Body of pancreas (tissue), 4 donors: ENCODE measurements at regions not wholly inside any gene's neighbourhood (a gene's known extent, or its start where the extent isn't known, plus 50 kb on each side); places are given as distances from the start of the nearest gene placed in this dataset.

ENCODE experiments used
- POLR2A ChIP-seq, 3 donors: fragments of 450-650 bp; IDR thresholded peaks; one replicate each; pipeline ENCODE4 v1.6.1; 2016; ENCODE audit warnings: antibody characterized with exemption in 3 of 3, mild to moderate bottlenecking in 2 of 3
- TF ChIP-seq, protein P1 (sequence below), 7 experiments: fragments of 450-650 bp in 4 of 7; fragments of 200-600 bp in 3 of 7; sonication (generic) in 3 of 7; IDR thresholded peaks; one replicate each; pipeline ENCODE4 v1.5.1; 2016 to 2019; ENCODE audit warnings: antibody characterized with exemption in 7 of 7

DNA sequence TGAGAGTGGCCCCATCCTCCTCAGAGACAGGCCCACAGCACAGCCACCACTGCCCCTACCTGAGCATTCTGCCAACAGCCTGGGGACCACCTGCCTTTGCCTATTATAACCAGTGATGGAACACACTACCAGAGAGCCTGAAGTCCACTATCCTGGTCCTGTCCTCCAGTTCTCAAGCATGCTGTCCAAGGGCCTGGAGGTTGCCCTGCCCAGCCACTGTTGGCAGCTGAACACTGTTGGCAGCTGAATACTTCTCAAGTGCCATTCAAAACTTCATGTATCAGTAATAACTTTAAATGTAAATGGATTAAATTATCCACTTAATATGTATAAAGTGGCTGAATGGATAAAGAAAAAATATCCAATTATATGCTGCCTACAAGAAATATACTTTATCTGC is 194.3 kb upstream of the JADE1 start:
- TF ChIP-seq, protein P1, sequence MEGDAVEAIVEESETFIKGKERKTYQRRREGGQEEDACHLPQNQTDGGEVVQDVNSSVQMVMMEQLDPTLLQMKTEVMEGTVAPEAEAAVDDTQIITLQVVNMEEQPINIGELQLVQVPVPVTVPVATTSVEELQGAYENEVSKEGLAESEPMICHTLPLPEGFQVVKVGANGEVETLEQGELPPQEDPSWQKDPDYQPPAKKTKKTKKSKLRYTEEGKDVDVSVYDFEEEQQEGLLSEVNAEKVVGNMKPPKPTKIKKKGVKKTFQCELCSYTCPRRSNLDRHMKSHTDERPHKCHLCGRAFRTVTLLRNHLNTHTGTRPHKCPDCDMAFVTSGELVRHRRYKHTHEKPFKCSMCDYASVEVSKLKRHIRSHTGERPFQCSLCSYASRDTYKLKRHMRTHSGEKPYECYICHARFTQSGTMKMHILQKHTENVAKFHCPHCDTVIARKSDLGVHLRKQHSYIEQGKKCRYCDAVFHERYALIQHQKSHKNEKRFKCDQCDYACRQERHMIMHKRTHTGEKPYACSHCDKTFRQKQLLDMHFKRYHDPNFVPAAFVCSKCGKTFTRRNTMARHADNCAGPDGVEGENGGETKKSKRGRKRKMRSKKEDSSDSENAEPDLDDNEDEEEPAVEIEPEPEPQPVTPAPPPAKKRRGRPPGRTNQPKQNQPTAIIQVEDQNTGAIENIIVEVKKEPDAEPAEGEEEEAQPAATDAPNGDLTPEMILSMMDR (IDR thresholded peaks at IDR 0.05) = no peak
- no peak for TF ChIP-seq POLR2A (IDR thresholded peaks at IDR 0.05)
